Ureter (tissue), 1 donor: ENCODE measurements at regions not wholly inside any gene's neighbourhood (a gene's known extent, or its start where the extent isn't known, plus 50 kb on each side); places are given as distances from the start of the nearest gene placed in this dataset.
"Not testable (repeated sequence)": the region's sequence is repeated elsewhere in the genome, so short reads cannot be mapped to it uniquely, and the experiment has no call there.

Experiments
- DNase-seq: peaks from one replicate; pipeline ENCODE4 v3.0.0-alpha.2; 2020; ENCODE audit warnings: low spot score
- donor health status: DM: yes; HTN: yes; CAD: no.

- no peak for DNase-seq
These were observed 185.2 kb downstream of the SHOX2 start for GRCh38 chr3:157920822-157921700.

DNA sequence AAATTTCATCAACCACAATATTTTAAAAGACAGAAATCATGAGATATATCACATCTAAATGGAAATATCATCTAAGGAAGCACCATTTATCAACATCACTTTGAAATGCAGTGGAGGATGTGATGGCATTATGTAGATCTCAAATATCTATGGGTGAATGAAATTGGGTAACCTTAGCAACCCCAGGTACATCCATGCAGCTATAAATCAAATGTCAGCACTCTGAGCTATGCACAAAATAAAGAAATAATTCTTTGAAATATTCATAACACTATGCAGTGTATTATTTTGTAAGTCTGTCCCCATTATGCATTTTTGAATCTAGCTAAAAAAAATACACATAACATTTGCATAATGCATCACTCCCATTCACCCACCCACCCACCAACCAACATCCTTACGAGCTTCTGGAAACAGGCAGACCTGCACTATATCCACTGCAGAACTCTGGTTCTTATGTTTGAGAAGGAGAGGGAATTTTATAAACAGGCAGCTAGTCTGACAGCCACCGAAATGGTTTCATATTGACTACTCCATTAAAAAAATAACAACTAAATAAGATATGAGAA, 186.8 kb downstream of the SHOX2 start:
- DNase-seq, result no peak

DNA sequence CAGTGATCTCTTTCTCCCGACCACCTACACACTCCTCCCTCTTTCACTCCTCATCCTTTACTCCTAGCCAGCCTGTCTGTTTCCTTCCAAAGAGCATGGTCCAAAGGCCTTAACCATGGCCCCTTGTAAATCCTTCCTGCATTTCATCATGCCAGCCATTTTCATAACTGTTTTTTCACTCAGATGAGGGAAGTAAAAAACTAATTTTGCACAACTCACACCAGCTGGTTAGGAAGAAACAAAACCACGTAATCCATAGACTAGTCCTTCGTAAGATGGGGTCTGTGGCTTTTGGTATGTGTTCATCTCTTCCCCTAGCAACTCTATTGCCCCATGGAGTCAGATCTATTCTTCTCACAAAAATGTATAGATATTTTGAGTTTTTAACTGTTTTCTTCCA, 187.8 kb downstream of the SHOX2 start:
- DNase-seq, result no peak

DNA sequence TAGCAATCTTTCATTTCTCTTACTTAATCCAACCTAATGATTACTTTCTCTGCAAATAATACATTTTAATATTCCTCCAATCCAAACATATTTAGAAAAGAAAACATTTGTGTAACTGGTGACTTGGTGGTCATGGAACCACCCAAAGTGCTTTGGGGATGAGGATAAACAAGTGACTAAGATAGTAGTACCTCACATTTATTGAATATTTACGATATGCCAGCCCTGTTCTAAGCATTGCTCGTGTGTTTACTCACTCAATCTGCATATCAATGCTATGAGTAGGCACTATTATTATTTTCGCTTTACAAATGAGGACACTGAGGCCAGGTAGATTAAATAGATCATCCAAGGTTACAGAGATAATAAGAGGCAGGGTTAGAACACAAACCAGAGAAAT, 189.5 kb downstream of the SHOX2 start:
- no peak for DNase-seq

DNA sequence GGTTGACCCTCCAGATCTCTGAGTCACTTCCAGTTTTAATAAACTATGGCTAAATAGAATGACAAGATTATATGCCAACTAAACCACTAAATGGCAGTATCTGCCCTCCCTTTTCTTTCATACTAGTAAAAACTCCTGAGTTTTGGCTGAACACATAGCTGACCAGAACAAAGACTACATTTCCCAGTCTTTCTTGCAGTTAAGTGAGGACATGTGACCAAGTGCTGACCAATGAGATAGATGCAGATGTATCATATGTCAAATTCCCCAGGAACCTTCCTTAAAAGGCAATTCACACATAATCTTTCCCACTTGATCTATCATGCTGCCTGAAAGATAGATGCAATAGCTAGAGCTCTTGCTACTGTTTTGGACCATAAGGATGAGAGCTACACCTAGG, 191.3 kb downstream of the SHOX2 start:
- no peak for DNase-seq

- no peak for DNase-seq
These were observed 192.5 kb downstream of the SHOX2 start for GRCh38 chr3:157913741-157914150.

DNA sequence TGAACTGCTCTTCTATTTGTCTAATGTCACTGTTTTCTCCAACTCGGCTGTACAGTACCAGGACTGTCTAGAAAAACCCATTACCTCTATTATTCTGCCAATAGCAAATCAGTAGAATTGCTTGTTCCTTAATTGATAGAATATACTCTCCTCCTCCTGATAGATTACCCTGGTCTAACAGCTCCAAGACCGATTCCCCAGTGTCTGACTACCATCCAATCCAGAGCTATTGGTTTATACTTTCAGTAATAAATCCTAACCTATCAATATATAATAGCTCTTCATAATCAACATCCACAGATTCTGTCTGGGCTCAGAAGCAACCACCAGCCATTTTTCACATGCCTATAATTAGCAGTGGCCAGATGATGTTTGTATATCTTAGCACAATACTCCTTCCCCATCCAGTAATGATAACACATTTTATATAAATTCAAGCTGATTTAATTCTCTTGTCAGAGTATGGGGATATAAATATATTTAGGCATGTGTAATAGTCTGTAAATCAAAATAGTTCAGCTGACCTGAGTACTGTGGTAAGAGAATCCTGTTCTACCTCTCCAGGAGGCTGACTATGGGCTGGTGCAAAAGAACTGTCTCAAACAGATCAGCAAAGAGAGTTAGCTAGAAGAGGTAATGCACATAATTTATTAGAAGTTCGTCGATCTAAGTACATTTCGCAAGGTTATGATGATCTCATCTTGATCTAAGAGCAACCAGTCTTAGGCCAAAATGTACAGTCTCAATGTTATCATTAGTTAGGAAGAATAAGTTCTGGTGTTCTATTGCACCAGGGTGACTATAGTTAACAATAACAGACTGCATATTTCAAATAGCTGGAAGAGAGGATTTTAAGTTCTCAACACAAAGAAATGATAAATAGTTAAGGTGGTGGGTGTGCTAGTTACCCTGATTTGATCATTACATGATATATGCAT, 193.4 kb downstream of the SHOX2 start:
- no peak for DNase-seq

GRCh38 chr3:157906627-157907026, 199.6 kb downstream of the SHOX2 start:
- DNase-seq, result no peak

DNA sequence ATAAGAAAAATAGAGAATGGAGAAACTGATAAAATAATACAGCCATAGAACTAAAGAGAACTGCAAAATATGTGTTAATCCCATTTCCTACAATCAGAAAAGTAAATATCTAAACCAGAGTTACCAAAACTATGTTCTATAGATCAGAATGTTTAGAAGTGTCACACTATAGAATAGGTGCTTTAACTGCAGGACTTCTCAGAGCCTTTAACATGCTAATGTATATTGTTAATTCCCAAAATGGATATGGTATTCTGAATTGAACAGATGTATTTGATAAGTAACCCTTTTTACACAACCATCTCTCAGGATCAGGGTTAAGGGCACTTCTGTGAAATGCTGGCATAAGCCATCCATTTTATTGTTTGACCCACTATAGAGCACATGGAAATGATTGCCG, 200.3 kb downstream of the SHOX2 start:
- DNase-seq, result no peak

DNA sequence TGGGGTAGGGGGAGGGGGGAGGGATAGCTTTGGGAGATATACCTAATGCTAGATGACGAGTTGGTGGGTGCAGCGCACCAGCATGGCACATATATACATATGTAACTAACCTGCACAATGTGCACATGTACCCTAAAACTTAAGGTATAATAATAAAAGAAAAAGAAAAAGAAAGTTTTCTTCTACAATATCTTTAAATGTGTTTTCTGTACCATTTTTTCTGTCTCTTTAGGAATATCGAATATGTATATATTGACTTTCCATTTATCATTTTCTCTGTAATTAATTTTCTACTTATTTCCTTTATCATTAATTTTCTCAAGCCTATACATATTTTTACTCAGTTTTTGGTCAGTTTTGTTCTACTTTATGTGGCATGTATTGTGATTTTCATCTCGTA, 203.5 kb downstream of the SHOX2 start:
- DNase-seq, result not testable (repeated sequence)

- DNase-seq, result no peak
These were observed 218.2 kb downstream of the SHOX2 start for GRCh38 chr3:157888040-157888439.

DNA sequence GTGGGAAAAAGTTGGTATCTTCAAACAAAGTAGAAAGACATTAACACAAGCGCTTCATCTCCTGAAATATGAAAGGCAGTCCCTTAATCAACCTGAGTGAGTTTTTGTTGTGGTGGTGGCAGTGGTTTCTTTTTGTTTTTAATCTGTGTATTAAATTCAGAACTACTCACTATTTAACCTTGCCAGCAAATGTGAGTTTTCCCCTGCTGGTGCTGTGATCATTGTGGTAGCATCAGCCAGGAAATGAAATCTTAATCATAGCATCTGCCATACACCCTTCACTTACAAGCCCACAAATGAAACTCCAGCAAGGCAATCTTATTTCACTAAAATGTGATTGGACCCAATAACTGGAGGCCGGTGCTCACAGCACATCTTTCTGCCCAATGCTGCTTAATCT, 229.7 kb downstream of the SHOX2 start:
- no peak for DNase-seq

- DNase-seq, result no peak
These were observed 233.3 kb downstream of the SHOX2 start for GRCh38 chr3:157872902-157873301.

DNA sequence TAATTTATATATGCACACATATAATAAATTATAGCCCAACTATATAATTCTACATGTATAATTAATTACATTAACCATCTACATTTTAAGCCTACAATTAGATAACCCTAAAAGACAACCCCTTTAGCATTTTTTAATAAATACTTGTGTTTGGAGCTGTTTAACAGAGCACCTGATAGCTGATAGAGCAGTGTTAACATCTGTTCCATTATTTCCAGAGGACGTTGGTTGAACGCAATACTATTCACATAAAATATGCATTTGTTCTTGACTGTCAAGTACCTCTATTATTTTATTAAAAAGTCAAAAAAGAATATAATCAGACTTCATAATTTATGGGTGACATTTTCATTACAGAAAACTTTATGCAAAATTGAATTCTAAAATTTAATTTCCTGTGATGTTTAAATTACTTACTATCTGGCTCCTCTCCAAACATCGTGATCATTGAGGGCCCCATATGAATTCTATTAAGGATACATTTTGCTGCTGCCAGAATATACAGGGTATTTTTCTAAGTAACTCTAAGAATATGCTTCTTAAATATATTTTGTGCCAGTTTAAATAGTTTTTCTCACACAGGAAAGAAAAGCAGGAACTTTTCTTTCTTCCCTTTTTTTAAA, 234.3 kb downstream of the SHOX2 start:
- DNase-seq, result no peak

- no peak for DNase-seq
These were observed 235.0 kb downstream of the SHOX2 start for GRCh38 chr3:157871248-157871647.

DNA sequence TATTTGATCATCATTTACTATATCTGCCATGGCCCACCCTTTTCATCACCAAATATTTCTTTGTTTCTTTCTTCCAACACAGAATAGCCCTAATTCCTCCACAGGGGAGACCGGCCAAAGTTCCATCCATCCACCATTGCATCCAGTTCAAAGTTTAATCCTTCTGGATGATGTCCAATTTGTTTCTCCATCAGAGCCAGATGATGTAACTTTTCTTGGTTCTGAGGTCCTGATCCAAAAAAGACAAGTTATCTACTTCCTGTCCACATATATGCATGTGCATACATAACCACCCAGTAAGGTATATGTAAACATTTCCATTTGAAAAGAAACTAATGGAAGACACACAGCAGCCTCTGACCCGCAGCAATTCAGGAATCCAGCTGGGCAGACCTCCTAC, 237.3 kb downstream of the SHOX2 start:
- no peak for DNase-seq

DNA sequence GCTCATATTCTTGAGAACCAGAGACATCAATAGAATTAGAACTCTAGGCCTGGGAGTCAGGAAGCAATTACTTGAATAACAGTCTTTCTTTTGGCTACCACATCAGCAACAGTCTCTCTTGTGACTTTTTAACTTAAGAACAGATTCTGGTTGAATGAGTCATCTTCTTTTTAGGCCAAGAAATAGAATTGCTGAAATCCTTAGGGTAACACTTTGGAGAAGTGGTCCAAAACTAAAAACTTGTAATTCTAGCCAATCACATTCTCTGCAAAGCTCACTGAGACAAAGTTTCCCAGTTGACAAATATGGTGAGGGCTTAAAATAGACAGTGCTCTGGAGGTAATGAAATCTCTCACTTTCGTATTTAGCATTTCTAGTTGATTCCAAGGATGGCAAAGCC, 238.0 kb downstream of the SHOX2 start:
- DNase-seq, result no peak

- no peak for DNase-seq
These were observed 240.7 kb downstream of the SHOX2 start for GRCh38 chr3:157865352-157866000.

GRCh38 chr3:157861076-157861765, 245.0 kb downstream of the SHOX2 start:
- DNase-seq, result no peak

GRCh38 chr3:157859541-157859940, 246.7 kb downstream of the SHOX2 start:
- no peak for DNase-seq

DNA sequence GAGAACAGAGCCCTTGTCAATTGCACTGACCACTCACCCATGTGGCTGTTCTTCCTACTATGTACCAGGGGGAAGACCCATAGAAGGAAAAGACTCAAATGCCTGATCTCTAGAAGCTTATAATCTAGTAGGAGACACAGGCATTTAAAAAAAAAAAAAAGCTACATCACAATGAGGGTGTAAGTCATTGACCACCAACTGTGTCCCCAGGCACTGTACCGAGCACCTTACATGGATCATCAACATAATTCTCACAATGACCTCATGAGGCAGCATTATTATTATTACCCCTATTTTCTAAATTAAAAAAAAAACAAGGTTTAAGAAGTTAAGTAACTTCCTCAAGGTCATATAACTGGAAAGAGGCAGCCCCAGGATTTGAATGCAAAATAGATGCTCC, 247.4 kb downstream of the SHOX2 start:
- DNase-seq, result no peak
